ENCODE measurements at regions not wholly inside any gene's neighbourhood (a gene's known extent, or its start where the extent isn't known, plus 50 kb on each side); places are given as distances from the start of the nearest gene placed in this dataset.
"Not testable (repeated sequence)": the region's sequence is repeated elsewhere in the genome, so short reads cannot be mapped to it uniquely, and the experiment has no call there.

- no peak overlapping the region for H3K27ac Mint-ChIP-seq
- no peaks in the 10 kb centered on the region for H3K4me1 Mint-ChIP-seq (ENCODE audit: low read depth)
- no peak for DNase-seq
- peaks cover 13% of the 10 kb centered on the region for H3K36me3 Mint-ChIP-seq (ENCODE audit: low read depth)
- peaks cover 61% of the 10 kb centered on the region for H3K9me3 Mint-ChIP-seq
- peaks cover 14% of the 10 kb centered on the region for H3K27me3 Mint-ChIP-seq (ENCODE audit: insufficient read depth)
- H3K4me3 Mint-ChIP-seq = no peak overlapping the region
- no peak for TF ChIP-seq CTCF (IDR thresholded peaks at IDR 0.05)
Measured at GRCh38 chr2:239802185-239802649, 222.9 kb downstream of the NDUFA10 start.

- Mint-ChIP-seq H3K27me3 (ENCODE audit: insufficient read depth) (peaks cover 13% of the 10 kb centered on the region), H3K4me1 (ENCODE audit: low read depth) (no peaks in the 10 kb centered on the region), H3K4me3 (no peak overlapping the region), H3K9me3 (peaks cover 60% of the 10 kb centered on the region), H3K27ac (no peak overlapping the region), H3K36me3 (ENCODE audit: low read depth) (peaks cover 13% of the 10 kb centered on the region)
- no peak for DNase-seq
- TF ChIP-seq CTCF (IDR thresholded peaks at IDR 0.05) = no peak
Measured at GRCh38 chr2:239801404-239802184, 223.5 kb downstream of the NDUFA10 start.

- no peak for TF ChIP-seq CTCF (IDR thresholded peaks at IDR 0.05)
- Mint-ChIP-seq H3K4me1 (ENCODE audit: low read depth) (no peaks in the 10 kb centered on the region), H3K36me3 (ENCODE audit: low read depth) (peaks cover 13% of the 10 kb centered on the region), H3K9me3 (peaks cover 57% of the 10 kb centered on the region), H3K27me3 (ENCODE audit: insufficient read depth) (peaks cover 9% of the 10 kb centered on the region), H3K27ac (no peak overlapping the region), H3K4me3 (no peak overlapping the region)
- no peak for DNase-seq
Measured at GRCh38 chr2:239800785-239801386, 224.3 kb downstream of the NDUFA10 start.

GRCh38 chr2:239797316-239797715 lies 227.8 kb downstream of the NDUFA10 start:
- DNase-seq = no peak
- Mint-ChIP-seq H3K9me3 (peaks cover 37% of the 10 kb centered on the region), H3K4me3 (no peak overlapping the region), H3K27ac (no peak overlapping the region), H3K4me1 (ENCODE audit: low read depth) (no peaks in the 10 kb centered on the region), H3K27me3 (ENCODE audit: insufficient read depth) (peaks cover 9% of the 10 kb centered on the region), H3K36me3 (ENCODE audit: low read depth) (peaks cover 8% of the 10 kb centered on the region)
- TF ChIP-seq CTCF (IDR thresholded peaks at IDR 0.05) = no peak

GRCh38 chr2:239795761-239796160 lies 229.4 kb downstream of the NDUFA10 start:
- not testable (repeated sequence) for H3K4me1 Mint-ChIP-seq (ENCODE audit: low read depth); DNase-seq; H3K36me3 Mint-ChIP-seq (ENCODE audit: low read depth); H3K27me3 Mint-ChIP-seq (ENCODE audit: insufficient read depth); H3K4me3 Mint-ChIP-seq; H3K27ac Mint-ChIP-seq
- H3K9me3 Mint-ChIP-seq = peaks cover 27% of the 10 kb centered on the region

GRCh38 chr2:239793836-239794235 lies 231.3 kb downstream of the NDUFA10 start:
- Mint-ChIP-seq H3K36me3 (ENCODE audit: low read depth) (no peaks in the 10 kb centered on the region), H3K9me3 (peaks cover 21% of the 10 kb centered on the region; the same call in 1 of the 2 replicates), H3K4me1 (ENCODE audit: low read depth) (no peaks in the 10 kb centered on the region), H3K4me3 (no peak overlapping the region), H3K27ac (no peak overlapping the region), H3K27me3 (ENCODE audit: insufficient read depth) (peaks cover 5% of the 10 kb centered on the region)
- no peak for DNase-seq
- no peak for TF ChIP-seq CTCF (IDR thresholded peaks at IDR 0.05)

Measured in HFFc6 (cell line).